ENCODE measurements at regions not wholly inside any gene's neighbourhood (a gene's known extent, or its start where the extent isn't known, plus 50 kb on each side); places are given as distances from the start of the nearest gene placed in this dataset.

DNA sequence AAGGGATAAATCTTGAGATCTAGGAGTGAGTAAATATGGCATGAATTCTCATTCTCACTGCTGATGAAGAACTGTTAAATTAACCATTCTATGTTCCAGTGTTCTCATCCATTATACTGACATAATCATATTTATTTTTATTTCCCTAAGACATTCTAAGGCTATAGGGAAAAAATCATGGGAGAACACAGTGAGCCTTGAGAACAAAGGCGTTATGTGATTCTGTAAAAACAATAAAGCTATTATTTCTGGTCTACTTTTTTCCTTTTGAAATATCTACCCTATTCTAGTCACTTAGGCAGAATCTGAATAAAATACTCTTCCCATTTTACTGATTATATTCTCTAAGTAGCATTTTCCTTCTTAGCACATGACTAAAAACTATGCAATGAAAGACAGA lies 155.7 kb upstream of the ADAMTS16 start (continued):
- TF ChIP-seq ZNF610 (tag by site-specific recombination; IDR thresholded peaks at IDR 0.05; ENCODE audit: borderline replicate concordance) (no peak), ZNF175 (tag by site-specific recombination; IDR thresholded peaks at IDR 0.05) (no peak), ZSCAN16 (tag by site-specific recombination; IDR thresholded peaks at IDR 0.05) (no peak)
- TF ChIP-seq, protein P1, sequence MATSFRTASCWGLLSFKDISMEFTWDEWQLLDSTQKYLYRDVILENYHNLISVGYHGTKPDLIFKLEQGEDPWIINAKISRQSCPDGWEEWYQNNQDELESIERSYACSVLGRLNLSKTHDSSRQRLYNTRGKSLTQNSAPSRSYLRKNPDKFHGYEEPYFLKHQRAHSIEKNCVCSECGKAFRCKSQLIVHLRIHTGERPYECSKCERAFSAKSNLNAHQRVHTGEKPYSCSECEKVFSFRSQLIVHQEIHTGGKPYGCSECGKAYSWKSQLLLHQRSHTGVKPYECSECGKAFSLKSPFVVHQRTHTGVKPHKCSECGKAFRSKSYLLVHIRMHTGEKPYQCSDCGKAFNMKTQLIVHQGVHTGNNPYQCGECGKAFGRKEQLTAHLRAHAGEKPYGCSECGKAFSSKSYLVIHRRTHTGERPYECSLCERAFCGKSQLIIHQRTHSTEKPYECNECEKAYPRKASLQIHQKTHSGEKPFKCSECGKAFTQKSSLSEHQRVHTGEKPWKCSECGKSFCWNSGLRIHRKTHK (tag by site-specific recombination; IDR thresholded peaks at IDR 0.05), result no peak
- TF ChIP-seq, protein P2, sequence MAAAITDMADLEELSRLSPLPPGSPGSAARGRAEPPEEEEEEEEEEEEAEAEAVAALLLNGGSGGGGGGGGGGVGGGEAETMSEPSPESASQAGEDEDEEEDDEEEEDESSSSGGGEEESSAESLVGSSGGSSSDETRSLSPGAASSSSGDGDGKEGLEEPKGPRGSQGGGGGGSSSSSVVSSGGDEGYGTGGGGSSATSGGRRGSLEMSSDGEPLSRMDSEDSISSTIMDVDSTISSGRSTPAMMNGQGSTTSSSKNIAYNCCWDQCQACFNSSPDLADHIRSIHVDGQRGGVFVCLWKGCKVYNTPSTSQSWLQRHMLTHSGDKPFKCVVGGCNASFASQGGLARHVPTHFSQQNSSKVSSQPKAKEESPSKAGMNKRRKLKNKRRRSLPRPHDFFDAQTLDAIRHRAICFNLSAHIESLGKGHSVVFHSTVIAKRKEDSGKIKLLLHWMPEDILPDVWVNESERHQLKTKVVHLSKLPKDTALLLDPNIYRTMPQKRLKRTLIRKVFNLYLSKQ (tag by site-specific recombination; IDR thresholded peaks at IDR 0.05; ENCODE audit: borderline replicate concordance), result no peak

GRCh38 chr5:4987431-4987830 lies 152.7 kb upstream of the ADAMTS16 start:
- Histone ChIP-seq H3K27ac (ENCODE audit: extremely low read depth, low read depth, low read length) (no peak overlapping the region), H3K36me3 (ENCODE audit: control insufficient read depth in 2 of 2, insufficient read depth in 1 of 2, low read length in 2 of 2) (no peaks in the 10 kb centered on the region), H3K4me1 (ENCODE audit: control insufficient read depth, insufficient read depth, low read length) (no peaks in the 10 kb centered on the region), H3K9me3 (ENCODE audit: control insufficient read depth, insufficient read depth, low read depth, low read length) (no peaks in the 10 kb centered on the region), H3K4me3 (ENCODE audit: low read depth, low read length) (no peak overlapping the region)
- CTCF ChIA-PET, result interaction anchor here (0.7 to 1.5 kb wide), 2 partner anchors 46 to 258 kb away, joined by 3 to 6 read pairs; no protein-coding TSS in a partner anchor
- POLR2A ChIA-PET, result no interaction called here
- no peak for TF ChIP-seq ZNF292 (tag by site-specific recombination; IDR thresholded peaks at IDR 0.05; ENCODE audit: borderline replicate concordance, low read depth)
- TF ChIP-seq, protein P3, sequence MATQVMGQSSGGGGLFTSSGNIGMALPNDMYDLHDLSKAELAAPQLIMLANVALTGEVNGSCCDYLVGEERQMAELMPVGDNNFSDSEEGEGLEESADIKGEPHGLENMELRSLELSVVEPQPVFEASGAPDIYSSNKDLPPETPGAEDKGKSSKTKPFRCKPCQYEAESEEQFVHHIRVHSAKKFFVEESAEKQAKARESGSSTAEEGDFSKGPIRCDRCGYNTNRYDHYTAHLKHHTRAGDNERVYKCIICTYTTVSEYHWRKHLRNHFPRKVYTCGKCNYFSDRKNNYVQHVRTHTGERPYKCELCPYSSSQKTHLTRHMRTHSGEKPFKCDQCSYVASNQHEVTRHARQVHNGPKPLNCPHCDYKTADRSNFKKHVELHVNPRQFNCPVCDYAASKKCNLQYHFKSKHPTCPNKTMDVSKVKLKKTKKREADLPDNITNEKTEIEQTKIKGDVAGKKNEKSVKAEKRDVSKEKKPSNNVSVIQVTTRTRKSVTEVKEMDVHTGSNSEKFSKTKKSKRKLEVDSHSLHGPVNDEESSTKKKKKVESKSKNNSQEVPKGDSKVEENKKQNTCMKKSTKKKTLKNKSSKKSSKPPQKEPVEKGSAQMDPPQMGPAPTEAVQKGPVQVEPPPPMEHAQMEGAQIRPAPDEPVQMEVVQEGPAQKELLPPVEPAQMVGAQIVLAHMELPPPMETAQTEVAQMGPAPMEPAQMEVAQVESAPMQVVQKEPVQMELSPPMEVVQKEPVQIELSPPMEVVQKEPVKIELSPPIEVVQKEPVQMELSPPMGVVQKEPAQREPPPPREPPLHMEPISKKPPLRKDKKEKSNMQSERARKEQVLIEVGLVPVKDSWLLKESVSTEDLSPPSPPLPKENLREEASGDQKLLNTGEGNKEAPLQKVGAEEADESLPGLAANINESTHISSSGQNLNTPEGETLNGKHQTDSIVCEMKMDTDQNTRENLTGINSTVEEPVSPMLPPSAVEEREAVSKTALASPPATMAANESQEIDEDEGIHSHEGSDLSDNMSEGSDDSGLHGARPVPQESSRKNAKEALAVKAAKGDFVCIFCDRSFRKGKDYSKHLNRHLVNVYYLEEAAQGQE (tag by site-specific recombination; IDR thresholded peaks at IDR 0.05), result no peak
- TF ChIP-seq ZBTB1 (tag by site-specific recombination; IDR thresholded peaks at IDR 0.05), result no peak
- TF ChIP-seq WT1 (tag by site-specific recombination; IDR thresholded peaks at IDR 0.05), result no peak
- no peak for TF ChIP-seq HOXA7 (CRISPR knock-in tag; IDR thresholded peaks at IDR 0.05; ENCODE audit: borderline replicate concordance)
- TF ChIP-seq KLF16 (tag by site-specific recombination; IDR thresholded peaks at IDR 0.05), result no peak
- TF ChIP-seq PBX3 (CRISPR knock-in tag; IDR thresholded peaks at IDR 0.05), result no peak
- TF ChIP-seq, protein P4, sequence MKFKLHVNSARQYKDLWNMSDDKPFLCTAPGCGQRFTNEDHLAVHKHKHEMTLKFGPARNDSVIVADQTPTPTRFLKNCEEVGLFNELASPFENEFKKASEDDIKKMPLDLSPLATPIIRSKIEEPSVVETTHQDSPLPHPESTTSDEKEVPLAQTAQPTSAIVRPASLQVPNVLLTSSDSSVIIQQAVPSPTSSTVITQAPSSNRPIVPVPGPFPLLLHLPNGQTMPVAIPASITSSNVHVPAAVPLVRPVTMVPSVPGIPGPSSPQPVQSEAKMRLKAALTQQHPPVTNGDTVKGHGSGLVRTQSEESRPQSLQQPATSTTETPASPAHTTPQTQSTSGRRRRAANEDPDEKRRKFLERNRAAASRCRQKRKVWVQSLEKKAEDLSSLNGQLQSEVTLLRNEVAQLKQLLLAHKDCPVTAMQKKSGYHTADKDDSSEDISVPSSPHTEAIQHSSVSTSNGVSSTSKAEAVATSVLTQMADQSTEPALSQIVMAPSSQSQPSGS (tag by site-specific recombination; IDR thresholded peaks at IDR 0.05; ENCODE audit: low read depth), result no peak
- TF ChIP-seq ZNF184 (tag by site-specific recombination; IDR thresholded peaks at IDR 0.05), result no peak
- no peak for TF ChIP-seq ZFP69B (tag by site-specific recombination; IDR thresholded peaks at IDR 0.05)
- TF ChIP-seq ELK4 (IDR thresholded peaks at IDR 0.05; ENCODE audit: borderline replicate concordance, low read depth, low read length), result no peak
- TF ChIP-seq ZNF645 (tag by site-specific recombination; IDR thresholded peaks at IDR 0.05), result no peak
- no peak for TF ChIP-seq OSR2 (tag by site-specific recombination; IDR thresholded peaks at IDR 0.05)
- TF ChIP-seq ZNF544 (tag by site-specific recombination; IDR thresholded peaks at IDR 0.05), result no peak
- no peak for TF ChIP-seq ZNF148 (tag by site-specific recombination; IDR thresholded peaks at IDR 0.05; ENCODE audit: borderline replicate concordance)
- TF ChIP-seq ZNF311 (tag by site-specific recombination; IDR thresholded peaks at IDR 0.05; ENCODE audit: borderline replicate concordance), result no peak
